Panc1 (cell line): ENCODE measurements at regions not wholly inside any gene's neighbourhood (a gene's known extent, or its start where the extent isn't known, plus 50 kb on each side); places are given as distances from the start of the nearest gene placed in this dataset.

Experiments used
- ATAC-seq: fragments of 200-7000 bp; cut with Tn5 transposase; 2 replicates; pipeline ENCODE4 v1.9.1; 2020; ENCODE audit warnings: mild to moderate bottlenecking, moderate library complexity
- BruUV-seq: library from RNA; stranded (reverse); fragments of 400-500 nt; replicated peaks from 2 replicates; lab custom pipeline; 2021; lab: Mats Ljungman, UMichigan
- CTCF ChIA-PET: fragments of 300-600 bp; sonication (Branson Sonifier 250); formaldehyde crosslinking; loops from one replicate; lab custom pipeline; 2022; ENCODE audit warnings: antibody characterized with exemption; lab: Charles Lee
- POLR2A ChIA-PET: fragments of 300-600 bp; sonication (Branson Sonifier 250); formaldehyde crosslinking; loops from one replicate; lab custom pipeline; 2022; ENCODE audit warnings: antibody characterized with exemption; lab: Charles Lee
- DNase-seq: peaks from one replicate; pipeline ENCODE4 v3.0.0-alpha.2; 2010; ENCODE audit warnings: low read depth, low spot score
- H3K27ac ChIP-seq: 2 replicates; pipeline ENCODE4 v1.5.1; 2011; ENCODE audit warnings: mild to moderate bottlenecking, low read length, inconsistent platforms
- H3K27me3 ChIP-seq: fragments of 200-500 bp; sonication (Bioruptor generic); 2 replicates; pipeline ENCODE4 v1.6.0; 2014; ENCODE audit warnings: low read length, inconsistent platforms; ENCODE audit not compliant: control insufficient read depth, insufficient read depth
- H3K36me3 ChIP-seq: fragments of 200-500 bp; sonication (Bioruptor generic); 2 replicates; pipeline ENCODE4 v1.5.1; 2014; ENCODE audit warnings: inconsistent platforms, mild to moderate bottlenecking, low read length, moderate library complexity; ENCODE audit not compliant: control insufficient read depth, insufficient read depth
- H3K4me1 ChIP-seq: 2 replicates; pipeline ENCODE4 v1.5.1; 2011; ENCODE audit warnings: inconsistent platforms, mild to moderate bottlenecking, low read length, moderate library complexity; ENCODE audit not compliant: control insufficient read depth, insufficient read depth
- H3K4me3 ChIP-seq, 2 experiments: 2 replicates each; pipeline ENCODE4 v1.5.1; 2011 to 2012; ENCODE audit warnings: low read depth in 2 of 2, low read length in 2 of 2, mild to moderate bottlenecking in 2 of 2, inconsistent platforms in 1 of 2, moderate library complexity in 1 of 2
- H3K9me3 ChIP-seq: fragments of 200-500 bp; sonication (Bioruptor generic); 2 replicates; pipeline ENCODE4 v1.5.1; 2014; ENCODE audit warnings: low read depth, mild to moderate bottlenecking, inconsistent platforms, low read length, moderate library complexity; ENCODE audit not compliant: control insufficient read depth, insufficient read depth
- CTCF ChIP-seq: fragments of 450-650 bp; IDR thresholded peaks from 2 replicates; pipeline ENCODE4 v1.5.1; 2017; ENCODE audit warnings: mild to moderate bottlenecking
- POLR2AphosphoS5 ChIP-seq: IDR thresholded peaks from 2 replicates; pipeline ENCODE4 v1.6.1; 2012; ENCODE audit warnings: mild to moderate bottlenecking, low read depth, low read length, moderate library complexity
- REST ChIP-seq, 2 experiments: IDR thresholded peaks; 2 replicates each; pipeline ENCODE4 v1.6.1; 2011 to 2012; ENCODE audit warnings: low read depth in 2 of 2, control low read depth in 1 of 2, low read length in 1 of 2, mild to moderate bottlenecking in 1 of 2, moderate library complexity in 1 of 2; ENCODE audit not compliant: insufficient read depth in 1 of 2
- SIN3A ChIP-seq: IDR thresholded peaks from 2 replicates; pipeline ENCODE4 v1.6.1; 2012; ENCODE audit warnings: low read depth, mild to moderate bottlenecking, low read length, moderate library complexity, borderline replicate concordance; ENCODE audit not compliant: insufficient read depth
- TCF7L2 ChIP-seq: IDR thresholded peaks from 2 replicates; pipeline ENCODE4 v1.6.1; 2011; ENCODE audit warnings: mild to moderate bottlenecking, low read depth, low read length, inconsistent platforms
- in situ Hi-C: cut with HindIII; loops from 2 replicates; pipeline ENCODE4 v1.10.0; 2016; ENCODE audit warnings: low sequenced_read_pairs, low pct_unique_long_range_greater_than_20kb
- intact Hi-C: fragments of 100-400 bp; cut with micrococcal nuclease; formaldehyde crosslinking; loops from one replicate; pipeline ENCODE4 v1.10.0; 2022; ENCODE audit not compliant: unreplicated experiment

GRCh38 chr2:16166327-16166981 is 226.1 kb downstream of the MYCN start:
- no peaks in the 10 kb centered on the region for H3K36me3 ChIP-seq
- POLR2A ChIA-PET, result no interaction called here
- H3K4me1 ChIP-seq, result no peaks in the 10 kb centered on the region
- ATAC-seq (no peak), DNase-seq (no peak)
- TF ChIP-seq SIN3A (no peak), REST (IDR thresholded peaks at IDR 0.05; ENCODE audit: insufficient read depth in 1 of 2, low read depth in 2 of 2, low read length in 1 of 2) (no peak), POLR2AphosphoS5 (no peak), CTCF (no peak), TCF7L2 (no peak)
- in situ Hi-C loops (no loop called here), intact Hi-C loops (no loop called here)
- no peaks in the 10 kb centered on the region for H3K27me3 ChIP-seq
- CTCF ChIA-PET, result no interaction called here
- no TSS peak for BruUV-seq
- no peak overlapping the region for H3K4me3 ChIP-seq
- H3K9me3 ChIP-seq, result no peaks in the 10 kb centered on the region
- no peak overlapping the region for H3K27ac ChIP-seq

GRCh38 chr2:16165518-16166326 is 225.4 kb downstream of the MYCN start:
- ChIA-PET CTCF (no interaction called here), POLR2A (no interaction called here)
- Histone ChIP-seq H3K27ac (no peak overlapping the region), H3K4me3 (no peak overlapping the region), H3K4me1 (no peaks in the 10 kb centered on the region), H3K9me3 (no peaks in the 10 kb centered on the region), H3K27me3 (no peaks in the 10 kb centered on the region), H3K36me3 (no peaks in the 10 kb centered on the region)
- ATAC-seq, result no peak
- intact Hi-C loops (no loop called here), in situ Hi-C loops (no loop called here)
- no TSS peak for BruUV-seq
- no peak for TF ChIP-seq TCF7L2
- no peak for DNase-seq
